Transverse colon (tissue), 4 donors: ENCODE measurements at regions not wholly inside any gene's neighbourhood (a gene's known extent, or its start where the extent isn't known, plus 50 kb on each side); places are given as distances from the start of the nearest gene placed in this dataset.

ENCODE experiments used
- EP300 ChIP-seq: sonication (generic); formaldehyde crosslinking; IDR thresholded peaks from one replicate; pipeline ENCODE4 v1.6.1; 2017; ENCODE audit warnings: antibody characterized with exemption, low read depth
- POLR2A ChIP-seq: fragments of 450-650 bp; IDR thresholded peaks from one replicate; pipeline ENCODE4 v1.6.1; 2016; ENCODE audit warnings: antibody characterized with exemption, mild to moderate bottlenecking, moderate library complexity
- POLR2AphosphoS5 ChIP-seq, 3 donors: sonication (generic); formaldehyde crosslinking; IDR thresholded peaks; one replicate each; pipeline ENCODE4 v1.6.1; 2016; ENCODE audit warnings: antibody characterized with exemption in 3 of 3
- TF ChIP-seq, protein P1 (sequence below), 5 experiments: fragments of 200-600 bp in 3 of 5; fragments of 450-650 bp in 2 of 5; sonication (generic) in 3 of 5; IDR thresholded peaks; 1 replicate in 2 of 5; 2 replicates in 3 of 5; pipeline ENCODE4 v1.5.1; 2016 to 2017; ENCODE audit warnings: antibody characterized with exemption in 5 of 5, inconsistent platforms in 3 of 5, mild to moderate bottlenecking in 2 of 5, moderate library complexity in 1 of 5

DNA sequence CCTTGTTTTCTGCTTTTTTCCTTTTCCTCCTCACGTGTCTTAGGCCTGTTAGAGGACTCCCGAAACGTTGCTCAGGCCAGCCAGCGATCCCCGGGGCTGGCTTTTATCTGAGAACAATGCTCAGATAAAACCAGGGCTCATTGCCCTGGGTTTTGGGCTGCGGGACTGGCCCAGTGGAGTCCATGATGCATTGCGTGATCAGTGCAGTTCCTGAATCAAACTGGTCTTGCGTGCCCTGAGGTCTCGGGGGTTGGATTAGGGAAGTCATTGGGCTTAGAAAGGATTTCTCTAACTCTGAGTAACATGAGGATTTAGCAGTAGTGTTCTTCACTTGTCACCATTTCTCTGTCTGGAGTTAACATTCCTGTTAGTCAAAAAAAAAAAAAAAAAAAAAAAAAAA, 66.3 kb downstream of the CCR1 start:
- TF ChIP-seq, protein P1, sequence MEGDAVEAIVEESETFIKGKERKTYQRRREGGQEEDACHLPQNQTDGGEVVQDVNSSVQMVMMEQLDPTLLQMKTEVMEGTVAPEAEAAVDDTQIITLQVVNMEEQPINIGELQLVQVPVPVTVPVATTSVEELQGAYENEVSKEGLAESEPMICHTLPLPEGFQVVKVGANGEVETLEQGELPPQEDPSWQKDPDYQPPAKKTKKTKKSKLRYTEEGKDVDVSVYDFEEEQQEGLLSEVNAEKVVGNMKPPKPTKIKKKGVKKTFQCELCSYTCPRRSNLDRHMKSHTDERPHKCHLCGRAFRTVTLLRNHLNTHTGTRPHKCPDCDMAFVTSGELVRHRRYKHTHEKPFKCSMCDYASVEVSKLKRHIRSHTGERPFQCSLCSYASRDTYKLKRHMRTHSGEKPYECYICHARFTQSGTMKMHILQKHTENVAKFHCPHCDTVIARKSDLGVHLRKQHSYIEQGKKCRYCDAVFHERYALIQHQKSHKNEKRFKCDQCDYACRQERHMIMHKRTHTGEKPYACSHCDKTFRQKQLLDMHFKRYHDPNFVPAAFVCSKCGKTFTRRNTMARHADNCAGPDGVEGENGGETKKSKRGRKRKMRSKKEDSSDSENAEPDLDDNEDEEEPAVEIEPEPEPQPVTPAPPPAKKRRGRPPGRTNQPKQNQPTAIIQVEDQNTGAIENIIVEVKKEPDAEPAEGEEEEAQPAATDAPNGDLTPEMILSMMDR (IDR thresholded peaks at IDR 0.05): no peak
- TF ChIP-seq EP300 (no peak), POLR2A (no peak), POLR2AphosphoS5 (IDR thresholded peaks at IDR 0.05) (no peak)
